T-helper 22 cell (primary cell): ENCODE measurements at regions not wholly inside any gene's neighbourhood (a gene's known extent, or its start where the extent isn't known, plus 50 kb on each side); places are given as distances from the start of the nearest gene placed in this dataset.
"Not testable (repeated sequence)": the region's sequence is repeated elsewhere in the genome, so short reads cannot be mapped to it uniquely, and the experiment has no call there.

ENCODE experiments used
- DNase-seq: peaks from one replicate; pipeline ENCODE4 v3.0.0-alpha.2; 2020; ENCODE audit warnings: low read depth

DNA sequence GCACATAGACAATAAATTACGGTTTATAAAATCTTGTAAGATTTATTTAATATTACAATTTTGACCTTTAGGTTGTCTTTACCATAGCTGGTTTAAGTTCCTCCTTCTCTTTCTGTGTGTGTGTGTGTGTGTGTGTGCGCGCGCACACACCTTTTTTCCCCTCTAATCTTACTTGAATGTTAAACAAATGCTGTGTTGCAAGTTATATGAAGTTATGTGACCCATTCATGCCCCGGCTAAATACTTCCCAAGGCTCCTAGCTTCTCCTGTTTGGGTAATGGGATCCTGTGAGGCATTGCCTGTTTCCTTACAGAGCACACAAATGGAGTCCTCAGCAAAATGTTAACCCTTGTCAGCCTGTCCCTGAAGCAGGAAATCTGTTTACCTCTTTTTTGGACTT is 125.6 kb upstream of the ZNF608 start:
- no peak for DNase-seq

DNA sequence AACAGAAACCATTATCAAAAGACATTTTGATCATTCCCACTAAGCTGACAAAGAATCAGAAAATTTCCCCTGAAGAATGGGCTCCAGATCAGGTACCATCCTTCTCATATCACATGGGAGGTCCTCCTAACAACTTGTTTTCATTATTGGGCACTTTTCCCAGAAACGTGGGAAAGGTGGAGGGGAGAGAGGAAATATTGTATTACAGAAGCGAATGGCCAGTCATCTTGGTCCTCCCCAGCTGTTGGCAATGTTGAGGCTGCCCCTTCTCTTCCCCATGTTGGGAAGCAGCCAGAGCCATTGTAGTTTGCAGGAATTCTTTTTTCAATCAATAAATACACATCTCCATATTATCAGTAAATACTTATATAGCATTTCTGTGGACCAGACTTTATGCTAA is 126.2 kb upstream of the ZNF608 start:
- no peak for DNase-seq

DNA sequence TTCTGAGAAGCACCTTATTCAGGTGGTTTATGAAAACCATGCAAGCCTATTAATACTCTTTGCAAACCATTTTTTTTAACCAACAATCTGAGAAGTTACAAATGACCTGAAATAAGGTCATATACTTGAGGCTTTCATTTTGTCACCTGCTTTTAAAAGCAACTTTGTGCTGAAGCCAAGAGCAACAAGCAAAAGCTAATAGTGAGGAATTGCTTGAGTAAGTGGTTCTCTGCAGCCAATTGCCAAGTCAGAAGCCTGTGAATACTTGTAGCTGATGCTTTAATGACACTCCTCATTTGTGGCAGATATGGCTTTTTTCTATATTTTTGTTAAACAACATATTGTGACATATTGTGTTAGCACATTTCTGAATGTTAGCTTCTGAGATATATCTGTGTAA is 126.7 kb upstream of the ZNF608 start:
- no peak for DNase-seq

DNA sequence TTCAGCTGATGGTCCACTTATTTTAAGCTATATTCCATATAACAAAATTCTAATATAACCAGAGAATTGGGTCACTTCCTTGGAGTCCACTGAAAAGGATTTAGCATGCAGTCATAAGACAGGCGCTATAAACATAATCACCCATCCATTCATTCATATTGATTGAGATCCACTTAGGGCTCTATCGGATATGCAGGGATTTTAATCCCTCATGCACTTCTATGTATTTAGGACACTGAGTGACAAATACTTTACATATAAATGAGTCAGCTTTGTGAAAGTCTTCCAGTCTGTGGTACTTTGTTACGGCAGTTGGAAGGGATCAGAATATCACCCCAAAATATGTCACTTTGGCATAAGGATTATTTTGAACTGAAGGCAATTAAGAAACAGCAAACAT is 127.3 kb upstream of the ZNF608 start:
- no peak for DNase-seq

DNA sequence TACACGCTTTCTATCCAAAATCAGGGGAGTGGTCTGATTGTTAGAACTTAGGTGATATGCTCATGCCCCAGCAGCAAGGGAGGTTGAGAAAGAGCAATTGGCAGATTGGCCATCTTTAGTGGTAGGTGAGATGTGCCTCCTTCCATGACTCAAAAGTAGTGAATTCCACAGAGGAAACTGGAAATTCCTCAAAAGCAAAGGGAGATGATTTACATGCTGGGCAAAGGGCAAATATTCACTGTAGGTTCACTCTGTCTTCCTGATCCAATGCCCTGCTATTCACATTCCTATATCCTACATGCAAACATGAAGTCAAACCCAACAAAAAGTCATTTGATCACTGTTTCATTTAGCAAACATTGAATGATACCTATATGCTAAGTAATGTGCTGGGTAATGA is 130.1 kb upstream of the ZNF608 start:
- DNase-seq, result no peak

DNA sequence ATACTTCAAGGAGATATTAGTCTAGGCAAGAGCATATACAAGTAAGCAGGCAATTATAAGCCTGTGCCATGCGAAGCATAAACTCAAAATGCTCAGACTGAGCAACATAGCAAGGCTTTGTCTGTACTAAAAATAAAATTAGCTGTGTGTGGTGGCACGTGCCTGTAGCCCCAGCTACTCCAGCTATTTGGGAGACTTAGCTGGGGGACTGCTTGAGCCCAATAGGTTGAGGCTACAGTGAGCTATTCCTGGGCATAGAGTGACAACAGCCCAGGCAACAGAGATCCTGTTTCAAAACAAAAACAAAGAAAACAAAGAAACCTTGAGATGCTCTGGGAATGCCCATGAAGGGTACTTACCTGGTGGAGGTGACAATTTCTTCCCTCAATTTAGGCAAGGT is 130.5 kb upstream of the ZNF608 start:
- no peak for DNase-seq

DNA sequence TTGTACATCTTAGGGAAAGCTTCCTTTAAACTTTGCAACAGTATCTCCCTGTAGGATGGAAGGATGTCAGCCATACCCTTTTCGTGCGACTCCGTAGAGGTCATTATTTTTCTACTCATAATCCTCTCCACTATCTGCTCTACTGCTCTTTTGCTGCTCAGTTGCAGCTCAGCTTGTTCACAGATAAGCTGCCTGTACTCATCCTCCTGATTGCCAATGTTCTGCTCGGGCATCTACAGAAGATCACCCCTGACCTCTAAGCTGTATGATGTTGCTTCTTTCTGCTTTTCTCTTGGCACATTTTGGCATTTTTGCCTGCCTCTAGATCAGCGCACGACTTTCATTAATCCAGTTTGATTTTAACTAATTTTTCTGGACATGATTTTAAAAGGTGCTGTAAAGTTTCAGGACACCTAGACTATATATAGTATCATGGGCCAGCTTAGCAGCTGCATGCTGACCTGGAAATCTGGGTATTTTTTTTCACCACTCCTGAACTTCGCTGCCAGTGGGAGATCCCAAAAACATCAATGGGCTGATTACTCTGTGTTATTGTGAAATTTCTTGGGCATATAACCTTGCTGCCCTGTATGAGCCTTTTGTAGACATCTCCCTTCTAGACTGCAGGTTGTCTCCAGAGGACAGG is 131.2 kb upstream of the ZNF608 start:
- DNase-seq, result no peak

DNA sequence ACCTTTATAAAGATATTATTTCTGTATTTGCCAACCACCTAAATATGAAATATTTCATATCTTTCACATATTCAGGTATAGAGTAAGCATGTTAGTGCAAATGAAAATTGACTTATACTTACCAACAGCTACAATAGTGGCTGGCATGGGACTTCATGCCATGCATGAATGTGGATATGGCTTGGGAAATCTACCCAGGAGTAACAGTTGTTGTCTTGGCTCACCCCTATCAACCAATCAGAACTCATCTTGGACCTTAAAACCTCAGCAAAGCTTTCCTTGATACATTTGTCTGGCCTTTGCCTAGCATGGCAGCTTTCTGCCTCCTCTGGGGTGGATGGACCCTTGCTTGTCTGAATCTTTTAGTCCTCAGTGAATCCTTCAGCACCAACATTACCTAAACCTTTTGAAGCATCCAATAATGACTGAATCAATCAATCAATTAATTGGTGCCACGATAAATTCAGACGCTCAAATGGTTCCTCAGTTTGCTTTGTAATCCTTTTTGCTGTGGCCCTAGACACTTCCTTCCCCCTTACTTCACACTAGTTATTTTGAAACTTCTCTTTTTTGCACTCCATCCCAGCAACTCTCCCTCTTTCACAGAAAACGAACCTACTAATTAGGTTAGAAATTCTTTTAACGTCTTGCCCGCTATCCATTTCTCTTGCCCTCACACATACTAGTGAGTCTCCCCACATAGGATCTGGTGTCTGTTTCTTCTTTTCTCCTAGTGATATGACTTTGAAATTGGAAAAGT is 132.3 kb upstream of the ZNF608 start:
- no peak for DNase-seq

DNA sequence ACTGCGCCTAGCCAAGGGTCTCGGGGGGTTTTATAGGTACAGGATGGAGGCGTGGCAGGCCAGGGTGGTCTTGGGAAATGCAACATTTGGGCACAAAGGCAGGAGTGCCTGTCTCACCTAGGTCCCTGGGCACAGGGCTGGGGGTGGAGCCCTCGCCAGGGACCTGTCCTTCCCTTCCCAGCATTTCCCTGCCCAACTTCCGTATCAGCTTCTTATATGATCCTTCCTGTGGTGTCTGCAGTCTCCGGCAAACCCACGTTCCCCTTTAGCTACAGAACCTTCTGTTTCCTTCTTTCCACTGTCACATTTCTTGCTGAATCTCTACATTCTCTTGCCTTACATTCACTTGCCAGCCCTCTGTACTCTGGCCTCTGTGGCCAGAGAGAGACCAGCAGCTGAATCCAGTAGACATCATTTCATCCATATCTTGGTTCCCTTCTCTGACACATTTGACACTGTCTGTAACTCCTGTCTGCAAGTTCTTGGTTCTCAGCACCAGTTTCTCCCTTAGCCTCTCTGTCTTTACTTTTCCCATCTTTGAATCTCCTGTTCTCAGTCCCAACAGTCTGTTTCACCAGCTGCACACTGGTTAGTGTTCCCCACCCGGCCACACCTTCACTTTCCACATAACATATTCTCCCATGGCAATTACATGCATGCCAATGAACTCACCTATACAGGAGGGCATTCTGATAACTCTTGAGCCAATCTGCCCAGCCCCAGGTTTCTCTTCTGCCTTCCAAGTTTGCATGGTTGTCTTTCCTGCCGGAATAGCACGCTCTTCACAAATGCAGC is 134.7 kb upstream of the ZNF608 start:
- no peak for DNase-seq

DNA sequence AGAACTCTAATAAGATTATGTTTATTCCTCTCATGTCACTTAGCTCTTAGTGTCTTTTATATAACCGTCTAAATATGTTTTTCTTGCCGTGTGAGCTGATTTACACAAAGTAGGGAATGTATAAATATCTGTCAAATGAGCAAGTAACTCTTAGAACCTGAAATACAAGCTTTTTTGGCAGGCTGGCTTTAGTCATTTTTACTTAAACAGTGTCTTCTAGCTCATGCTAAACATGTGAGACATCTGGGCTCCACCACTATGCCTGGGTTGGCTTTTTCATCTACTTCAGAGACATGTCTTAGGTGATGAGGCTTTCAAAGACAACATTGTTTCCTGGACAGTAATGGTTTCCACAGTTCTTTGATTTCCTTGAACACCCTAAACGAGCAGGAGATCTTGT is 137.2 kb upstream of the ZNF608 start:
- DNase-seq, result no peak

DNA sequence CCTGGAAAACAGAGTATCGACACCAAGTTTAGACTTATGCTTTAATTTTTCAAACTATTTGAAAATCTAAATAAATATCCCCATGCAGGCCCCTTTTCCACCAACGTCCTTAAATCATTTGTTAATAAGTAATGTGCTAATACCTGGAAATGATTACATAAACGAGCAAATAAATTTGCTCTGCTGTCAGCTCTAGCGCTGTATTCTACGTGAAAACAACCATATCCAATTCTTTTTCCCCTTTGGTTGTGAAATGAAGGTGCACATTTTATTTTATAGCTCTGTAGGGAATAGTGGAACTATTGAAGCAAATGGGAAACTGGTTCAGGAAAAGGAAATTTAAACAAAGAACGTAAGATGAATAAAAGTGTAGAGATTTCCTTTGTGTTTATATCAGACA is 137.7 kb upstream of the ZNF608 start:
- DNase-seq, result no peak

DNA sequence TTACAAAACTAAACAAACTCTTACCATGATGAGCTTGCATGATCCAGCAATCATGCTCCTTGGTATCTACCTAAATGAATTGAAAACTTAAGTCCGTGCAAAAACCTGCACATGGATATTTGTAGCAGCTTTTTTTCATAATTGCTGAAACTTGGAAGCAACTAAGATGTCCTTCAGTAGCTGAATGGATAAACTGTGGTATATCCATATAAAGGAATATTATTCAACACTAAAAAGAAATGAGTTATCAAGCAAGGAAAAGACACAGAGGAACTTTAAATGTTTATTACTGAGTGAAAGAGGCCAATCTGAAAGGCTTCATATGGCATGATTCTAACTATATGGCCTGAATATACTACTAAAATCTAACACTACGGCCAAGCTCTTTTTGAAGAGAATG is 139.1 kb upstream of the ZNF608 start:
- DNase-seq, result no peak

DNA sequence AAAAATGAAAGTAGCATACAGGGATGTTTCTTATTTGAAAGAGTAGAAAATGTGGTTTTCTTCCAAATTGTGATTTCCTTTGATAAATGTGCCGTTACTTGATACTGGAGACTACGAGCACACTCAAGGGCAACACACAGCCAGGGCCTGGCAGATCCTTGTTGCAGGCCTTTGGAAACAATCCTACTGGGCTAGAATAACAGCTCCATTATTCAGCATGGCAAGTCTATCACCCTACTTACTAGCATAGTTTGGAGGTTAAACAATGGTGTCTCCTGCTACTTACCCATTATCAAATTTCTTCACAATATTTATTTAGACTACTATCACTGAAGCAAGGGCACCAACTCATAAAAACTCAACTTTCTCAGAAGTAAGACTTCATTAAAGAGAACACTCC is 140.8 kb upstream of the ZNF608 start:
- DNase-seq, result no peak

DNA sequence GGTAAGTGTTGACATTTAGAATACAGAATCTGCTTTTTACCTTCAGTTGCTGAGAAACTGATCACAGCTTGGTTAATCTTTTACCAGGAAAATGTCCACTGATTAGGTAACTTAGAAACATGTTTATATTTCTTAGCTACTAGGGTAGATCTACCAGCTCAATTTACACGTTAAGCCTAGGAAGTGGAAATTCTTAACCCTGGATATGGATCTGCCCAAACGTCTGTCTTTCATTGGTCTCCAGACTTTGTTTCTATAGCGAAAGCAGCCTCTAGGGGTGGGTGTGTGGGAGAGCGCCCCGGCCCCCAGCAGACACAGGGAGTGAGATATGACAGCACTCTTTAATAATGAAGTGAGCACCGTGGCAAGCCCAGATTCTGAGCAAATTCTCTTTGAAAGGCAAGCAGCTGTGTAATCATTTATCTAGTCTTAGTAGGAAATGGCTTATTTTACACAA is 141.6 kb upstream of the ZNF608 start:
- no peak for DNase-seq

DNA sequence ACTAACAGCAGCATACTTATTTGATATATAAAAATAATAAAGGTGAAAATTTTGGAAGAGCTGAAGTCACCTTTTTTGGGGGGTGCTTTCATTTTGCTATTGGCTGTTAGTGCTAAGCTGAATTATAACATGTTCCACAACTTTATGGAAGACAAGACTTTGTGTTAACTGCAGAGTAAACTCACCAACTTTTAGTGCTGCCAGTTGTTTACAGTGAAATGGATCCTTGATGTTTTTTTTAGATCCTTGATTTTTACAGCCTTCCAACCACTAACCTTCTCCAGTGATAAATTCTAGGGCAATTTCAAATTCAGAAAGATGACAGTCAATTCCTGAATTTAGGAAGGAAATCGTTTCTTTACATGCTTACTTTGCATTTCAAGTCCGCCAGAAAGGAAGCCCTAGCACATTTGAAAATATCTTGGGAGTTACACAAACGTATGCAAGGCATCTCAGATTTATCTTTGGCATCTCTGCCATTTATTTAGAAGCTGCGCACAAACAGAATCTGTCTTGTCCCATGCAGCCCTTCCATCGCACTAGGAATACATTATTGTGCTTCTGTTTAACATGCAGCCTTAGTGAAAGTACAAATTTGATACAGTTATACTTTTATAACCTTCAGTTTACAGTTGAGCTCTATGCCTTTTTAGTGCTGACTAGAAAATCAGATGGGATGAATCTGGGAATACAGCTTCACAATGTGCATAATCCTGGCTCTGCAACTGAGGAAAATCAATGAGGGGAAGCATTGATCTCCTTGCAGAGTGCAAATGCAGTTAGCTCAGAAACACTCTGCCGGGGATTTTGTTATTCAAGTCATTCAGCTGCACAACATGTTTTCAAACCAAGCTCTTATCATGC is 142.4 kb upstream of the ZNF608 start:
- DNase-seq, result no peak

DNA sequence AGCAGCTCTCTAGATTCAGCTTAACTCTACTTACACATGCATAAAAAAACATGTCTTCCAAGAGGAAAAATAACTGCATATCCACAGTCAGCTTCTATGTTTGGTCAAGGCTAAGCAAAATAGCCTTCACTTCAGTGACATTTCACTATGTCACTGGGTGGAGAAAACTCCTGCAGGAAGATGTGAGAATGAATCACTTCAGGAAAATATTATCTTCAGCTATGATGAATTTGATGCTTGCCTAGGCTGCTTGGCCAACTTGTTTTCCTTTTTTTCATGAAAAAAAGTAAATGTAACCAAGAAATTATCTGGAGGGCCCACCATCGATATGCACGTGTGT is 143.0 kb upstream of the ZNF608 start:
- no peak for DNase-seq

DNA sequence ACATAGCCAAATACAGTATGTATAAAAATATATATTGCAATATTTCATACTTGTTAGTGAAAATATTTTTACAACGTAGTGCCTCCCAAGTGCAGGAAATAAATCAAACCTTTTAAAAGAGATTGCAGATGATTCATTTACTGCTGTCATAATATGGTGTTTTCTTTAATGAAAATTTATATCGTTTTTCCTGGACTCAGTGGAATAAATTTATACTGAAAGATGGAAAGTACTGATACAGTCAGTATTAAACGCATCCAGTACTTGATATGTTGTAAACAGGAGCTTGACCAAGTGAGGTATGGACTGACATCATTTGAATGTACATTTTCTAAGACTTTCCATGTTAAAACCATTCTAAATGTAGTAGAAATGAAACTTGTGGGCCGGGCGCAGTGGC is 143.4 kb upstream of the ZNF608 start:
- DNase-seq, result no peak

DNA sequence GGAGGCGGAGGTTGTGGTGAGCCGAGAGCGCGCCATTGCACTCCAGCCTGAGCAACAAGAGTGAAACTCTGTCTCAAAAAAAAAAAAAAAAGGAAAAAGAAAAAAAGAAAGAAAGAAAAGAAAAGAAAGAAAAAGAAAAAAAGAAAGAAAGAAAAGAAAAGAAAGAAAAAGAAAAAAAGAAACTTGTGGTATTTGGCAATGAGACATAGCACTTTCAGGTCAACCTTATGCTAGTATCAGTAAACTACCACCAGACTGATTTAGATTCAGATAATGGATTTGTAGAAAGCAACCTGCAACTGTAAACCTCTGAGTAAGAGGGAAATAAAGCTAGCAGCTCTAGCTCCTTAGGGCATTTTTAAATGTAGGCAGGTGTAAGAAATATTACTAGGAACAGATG is 144.0 kb upstream of the ZNF608 start:
- not testable (repeated sequence) for DNase-seq

DNA sequence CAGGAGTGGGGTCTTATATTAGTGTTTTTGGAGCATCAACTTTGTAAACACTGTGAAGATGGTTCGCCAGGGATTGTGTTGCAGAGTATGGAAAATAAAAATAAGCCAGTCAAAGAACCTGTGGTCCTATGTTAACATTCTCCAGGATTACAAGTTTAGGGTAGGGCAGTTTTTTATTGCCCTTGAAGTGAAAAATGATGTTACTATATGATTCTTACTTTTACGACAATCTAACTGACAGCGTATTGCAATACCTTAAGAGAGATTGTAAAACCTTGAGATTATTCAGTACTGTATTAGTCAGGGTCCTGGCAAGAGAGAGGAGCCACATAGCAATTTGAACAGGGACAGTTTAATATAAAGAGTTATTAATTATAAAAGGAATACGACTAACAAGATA is 144.7 kb upstream of the ZNF608 start:
- no peak for DNase-seq

DNA sequence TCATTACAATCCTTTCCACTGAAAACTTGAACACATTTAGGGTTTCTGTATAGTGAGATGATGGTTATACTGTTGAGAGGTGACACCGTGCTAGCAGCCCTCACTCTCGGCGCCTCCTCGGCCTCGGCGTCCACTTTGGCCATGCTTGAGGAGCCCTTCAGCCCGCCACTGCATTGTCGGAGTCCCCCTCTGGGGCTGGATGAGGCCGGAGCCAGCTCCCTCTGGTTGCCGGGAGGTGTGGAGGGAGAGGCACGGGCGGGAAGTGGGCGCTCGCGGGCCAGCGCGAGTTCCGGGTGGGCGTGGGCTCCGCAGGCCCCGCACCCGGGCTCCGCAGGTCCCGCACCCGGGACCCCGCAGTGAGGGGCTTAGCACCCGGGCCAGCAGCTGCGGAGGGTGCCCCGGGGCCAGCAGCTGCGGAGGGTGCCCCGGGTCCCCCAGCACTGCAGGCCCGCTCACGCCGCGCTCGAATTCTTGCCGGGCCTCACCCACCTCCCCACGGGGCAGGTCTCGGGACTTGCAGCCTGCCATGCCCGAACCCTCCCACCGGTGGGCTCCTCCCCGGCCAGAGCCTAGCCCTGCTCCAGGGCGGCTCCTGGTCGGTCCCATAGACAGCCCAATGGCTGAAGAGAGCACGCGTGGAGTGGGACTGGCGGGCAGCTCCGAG is 145.9 kb upstream of the ZNF608 start:
- no peak for DNase-seq

DNA sequence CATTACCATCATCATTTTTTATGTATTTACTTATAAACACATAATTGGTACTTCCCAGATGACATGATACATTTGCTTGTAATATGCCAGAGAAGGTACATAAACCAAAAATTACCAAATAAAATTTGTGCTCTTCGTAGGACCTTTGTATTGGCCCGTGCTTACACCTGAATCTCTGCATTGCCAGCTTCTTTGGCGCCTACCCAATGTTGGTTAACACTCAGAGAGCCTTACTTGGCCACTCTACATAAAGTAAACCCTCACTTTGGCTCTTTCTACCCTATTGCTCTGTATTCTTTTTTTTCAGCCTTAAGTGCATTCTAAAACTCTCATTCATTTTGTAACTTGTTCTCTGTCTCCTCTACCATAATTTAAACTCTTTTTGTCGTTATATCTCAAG is 148.1 kb upstream of the ZNF608 start:
- no peak for DNase-seq

DNA sequence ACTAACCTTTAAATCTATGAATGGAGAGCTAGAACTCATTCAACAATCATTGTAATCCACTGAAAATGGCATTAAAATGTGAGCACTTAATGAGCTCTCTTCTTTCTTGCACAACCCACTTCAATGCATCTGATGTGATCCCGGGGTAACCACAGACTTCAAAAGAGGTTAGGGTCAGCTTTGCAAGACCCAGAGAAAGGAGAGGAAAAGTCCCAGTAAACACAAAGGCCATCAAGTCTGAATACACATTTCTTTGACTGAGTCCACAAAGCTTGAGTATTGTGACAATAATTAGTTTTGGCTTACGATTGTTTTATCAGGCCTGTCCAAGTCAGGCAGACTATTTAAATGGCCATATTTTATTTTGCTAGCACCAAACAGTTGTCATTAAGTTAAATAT is 148.8 kb upstream of the ZNF608 start:
- DNase-seq, result no peak
